MCF 10A (cell line): ENCODE measurements at regions not wholly inside any gene's neighbourhood (a gene's known extent, or its start where the extent isn't known, plus 50 kb on each side); places are given as distances from the start of the nearest gene placed in this dataset.

ENCODE experiments used
- BruUV-seq: library from RNA; stranded (reverse); fragments of 400-500 nt; replicated peaks from 2 replicates; lab custom pipeline; 2021; lab: Mats Ljungman, UMichigan
- CTCF ChIA-PET: fragments of 300-600 bp; sonication (Branson Sonifier 250); formaldehyde crosslinking; extraction: SDS; loops from one replicate; lab custom pipeline; 2021; ENCODE audit warnings: antibody characterized with exemption, inconsistent platforms; lab: Yijun Ruan, JAX
- POLR2A ChIA-PET: fragments of 300-600, 350-650 bp; sonication (Branson Sonifier 250); formaldehyde crosslinking; extraction: SDS; loops from one replicate; lab custom pipeline; 2020; ENCODE audit warnings: antibody characterized with exemption, inconsistent platforms; lab: Yijun Ruan, JAX
- DNase-seq: peaks from one replicate; pipeline ENCODE4 v3.0.0-alpha.2; 2018; ENCODE audit not compliant: unreplicated experiment
- H3K27ac Mint-ChIP-seq: one replicate; pipeline ENCODE4 v1.8.0; 2022; ENCODE audit warnings: mild to moderate bottlenecking, low read depth, mixed read lengths; ENCODE audit not compliant: unreplicated experiment
- H3K27me3 Mint-ChIP-seq: one replicate; pipeline ENCODE4 v1.8.0; 2022; ENCODE audit warnings: mixed read lengths; ENCODE audit not compliant: insufficient read depth, unreplicated experiment
- H3K36me3 Mint-ChIP-seq: one replicate; pipeline ENCODE4 v1.8.0; 2022; ENCODE audit warnings: mild to moderate bottlenecking, moderate library complexity, mixed read lengths; ENCODE audit not compliant: insufficient read depth, unreplicated experiment
- H3K4me1 Mint-ChIP-seq: one replicate; pipeline ENCODE4 v1.8.0; 2022; ENCODE audit warnings: mixed read lengths; ENCODE audit not compliant: insufficient read depth, unreplicated experiment
- H3K4me3 Mint-ChIP-seq: one replicate; pipeline ENCODE4 v1.8.0; 2022; ENCODE audit warnings: mild to moderate bottlenecking, moderate library complexity, mixed read lengths; ENCODE audit not compliant: unreplicated experiment
- H3K9me3 Mint-ChIP-seq: one replicate; pipeline ENCODE4 v1.8.0; 2022; ENCODE audit warnings: mixed read lengths; ENCODE audit not compliant: unreplicated experiment
- intact Hi-C: fragments of 100-400 bp; cut with micrococcal nuclease; formaldehyde crosslinking; loops from 2 replicates; pipeline ENCODE4 v1.14.1; 2022
- TF ChIP-seq, protein P1 (sequence below): fragments of 200-600 bp; IDR thresholded peaks from one replicate; pipeline ENCODE4 v1.8.0; 2022; ENCODE audit warnings: antibody characterized with exemption, mild to moderate bottlenecking; ENCODE audit not compliant: unreplicated experiment

DNA sequence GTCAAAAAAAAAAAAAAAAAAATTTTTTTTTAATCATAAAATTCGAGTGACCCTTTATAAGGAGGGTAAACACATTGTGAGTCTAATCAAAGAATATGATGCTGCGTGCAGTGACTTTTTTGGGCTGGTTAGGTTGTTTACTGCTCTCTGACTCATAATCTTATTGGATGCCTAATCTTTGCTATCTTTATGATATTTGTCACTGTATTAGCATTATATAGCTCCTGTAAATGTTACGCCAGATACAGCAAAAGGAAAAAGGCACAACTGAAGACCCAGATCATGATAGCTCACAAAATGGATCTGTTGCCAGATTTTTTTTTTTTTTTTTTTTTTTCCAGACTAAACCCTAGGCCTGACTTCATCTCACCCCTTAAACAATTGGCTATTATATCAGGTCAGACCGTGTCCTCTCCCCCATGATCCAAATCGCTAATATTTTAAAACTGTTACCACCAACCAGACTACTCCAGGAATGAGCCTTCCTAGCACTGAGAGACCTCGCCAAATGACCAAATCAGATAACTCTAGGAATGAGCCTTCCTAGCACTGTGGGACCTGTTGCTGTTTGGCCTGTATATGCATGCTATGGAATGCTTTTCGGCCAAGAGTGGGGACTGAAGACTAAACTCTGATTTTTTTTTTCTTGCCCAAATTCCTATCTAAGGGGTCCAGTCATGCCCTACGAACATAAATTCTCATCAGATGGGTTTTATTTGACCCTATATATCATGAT lies 131.7 kb upstream of the MYO10 start:
- POLR2A ChIA-PET = no interaction called here
- TF ChIP-seq, protein P1, sequence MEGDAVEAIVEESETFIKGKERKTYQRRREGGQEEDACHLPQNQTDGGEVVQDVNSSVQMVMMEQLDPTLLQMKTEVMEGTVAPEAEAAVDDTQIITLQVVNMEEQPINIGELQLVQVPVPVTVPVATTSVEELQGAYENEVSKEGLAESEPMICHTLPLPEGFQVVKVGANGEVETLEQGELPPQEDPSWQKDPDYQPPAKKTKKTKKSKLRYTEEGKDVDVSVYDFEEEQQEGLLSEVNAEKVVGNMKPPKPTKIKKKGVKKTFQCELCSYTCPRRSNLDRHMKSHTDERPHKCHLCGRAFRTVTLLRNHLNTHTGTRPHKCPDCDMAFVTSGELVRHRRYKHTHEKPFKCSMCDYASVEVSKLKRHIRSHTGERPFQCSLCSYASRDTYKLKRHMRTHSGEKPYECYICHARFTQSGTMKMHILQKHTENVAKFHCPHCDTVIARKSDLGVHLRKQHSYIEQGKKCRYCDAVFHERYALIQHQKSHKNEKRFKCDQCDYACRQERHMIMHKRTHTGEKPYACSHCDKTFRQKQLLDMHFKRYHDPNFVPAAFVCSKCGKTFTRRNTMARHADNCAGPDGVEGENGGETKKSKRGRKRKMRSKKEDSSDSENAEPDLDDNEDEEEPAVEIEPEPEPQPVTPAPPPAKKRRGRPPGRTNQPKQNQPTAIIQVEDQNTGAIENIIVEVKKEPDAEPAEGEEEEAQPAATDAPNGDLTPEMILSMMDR = no peak
- intact Hi-C loops = no loop called here
- no peak overlapping the region for H3K4me3 Mint-ChIP-seq
- H3K4me1 Mint-ChIP-seq = peaks cover 16% of the 10 kb centered on the region
- no peak for DNase-seq
- H3K9me3 Mint-ChIP-seq = no peaks in the 10 kb centered on the region
- BruUV-seq = no TSS peak
- CTCF ChIA-PET = interaction anchor here (0.7 kb wide), 1 partner anchor 122 kb away, joined by 4 read pairs; no protein-coding TSS in a partner anchor
- H3K27ac Mint-ChIP-seq = no peak overlapping the region
- no peaks in the 10 kb centered on the region for H3K36me3 Mint-ChIP-seq
- H3K27me3 Mint-ChIP-seq = no peaks in the 10 kb centered on the region

DNA sequence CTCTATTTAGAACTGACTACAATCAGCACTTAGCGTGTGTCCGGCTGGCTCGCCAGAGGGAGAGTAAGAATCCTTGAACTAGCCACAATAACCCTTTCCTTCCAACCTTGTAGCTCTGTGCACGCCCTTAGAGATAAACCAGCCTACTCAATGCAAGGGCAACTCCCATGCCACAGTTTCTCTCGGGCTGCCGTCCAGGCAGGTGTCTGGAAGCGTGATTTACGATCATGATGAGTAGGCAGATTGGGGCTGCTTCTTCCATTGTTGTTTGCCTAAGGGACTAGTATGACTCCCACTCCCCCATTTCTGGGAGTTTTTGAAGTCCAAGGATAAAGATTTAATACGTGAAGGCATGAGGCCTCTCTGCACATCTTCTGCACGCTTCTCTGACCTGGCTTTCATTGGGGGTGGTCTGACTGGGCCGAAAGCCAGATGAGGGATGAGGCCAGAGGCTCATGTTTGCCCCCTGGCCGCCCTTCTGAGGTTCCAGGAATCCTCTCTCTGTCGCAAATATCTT lies 134.0 kb upstream of the MYO10 start:
- peak; percentile 77 for DNase-seq
- POLR2A ChIA-PET = interaction anchor here (0.5 kb wide), 1 partner anchor 14 kb away, joined by 3 read pairs; no protein-coding TSS in a partner anchor

GRCh38 chr5:17070647-17071046 lies 134.6 kb upstream of the MYO10 start:
- no peaks in the 10 kb centered on the region for H3K27me3 Mint-ChIP-seq
- no peaks in the 10 kb centered on the region for H3K36me3 Mint-ChIP-seq
- no peak overlapping the region for H3K27ac Mint-ChIP-seq
- no TSS peak for BruUV-seq
- ChIA-PET POLR2A (no interaction called here), CTCF (interaction anchor here (1.2 kb wide), 1 partner anchor 62 kb away, joined by 4 read pairs; no protein-coding TSS in a partner anchor)
- intact Hi-C loops = no loop called here
- H3K4me3 Mint-ChIP-seq = no peak overlapping the region
- H3K9me3 Mint-ChIP-seq = no peaks in the 10 kb centered on the region
- DNase-seq = no peak
- TF ChIP-seq, protein P1 = no peak
- peaks cover 16% of the 10 kb centered on the region for H3K4me1 Mint-ChIP-seq

More for the DNA sequence above, 134.0 kb upstream of the MYO10 start:
- Mint-ChIP-seq H3K36me3 (no peaks in the 10 kb centered on the region), H3K4me3 (no peak overlapping the region), H3K27ac (no peak overlapping the region), H3K4me1 (peaks cover 16% of the 10 kb centered on the region), H3K9me3 (no peaks in the 10 kb centered on the region), H3K27me3 (no peaks in the 10 kb centered on the region)
- TF ChIP-seq, protein P1 = no peak
- BruUV-seq = no TSS peak
- CTCF ChIA-PET = interaction anchor here (1.2 kb wide), 1 partner anchor 63 kb away, joined by 4 read pairs; no protein-coding TSS in a partner anchor
- intact Hi-C loops = no loop called here

GRCh38 chr5:17075236-17075635 lies 139.1 kb upstream of the MYO10 start:
- H3K4me3 Mint-ChIP-seq = no peak overlapping the region
- no peak for DNase-seq
- H3K27me3 Mint-ChIP-seq = no peaks in the 10 kb centered on the region
- ChIA-PET CTCF (no interaction called here), POLR2A (no interaction called here)
- intact Hi-C loops = no loop called here
- no peak overlapping the region for H3K27ac Mint-ChIP-seq
- H3K36me3 Mint-ChIP-seq = no peaks in the 10 kb centered on the region
- peaks cover 7% of the 10 kb centered on the region for H3K4me1 Mint-ChIP-seq
- no TSS peak for BruUV-seq
- TF ChIP-seq, protein P1 = no peak
- no peaks in the 10 kb centered on the region for H3K9me3 Mint-ChIP-seq
